Breast epithelium (tissue), 4 donors: ENCODE measurements at regions not wholly inside any gene's neighbourhood (a gene's known extent, or its start where the extent isn't known, plus 50 kb on each side); places are given as distances from the start of the nearest gene placed in this dataset.
"Not testable (repeated sequence)": the region's sequence is repeated elsewhere in the genome, so short reads cannot be mapped to it uniquely, and the experiment has no call there.

Experiments
- DNase-seq, 2 donors: peaks; one replicate each; pipeline ENCODE4 v3.0.0-alpha.2; 2019; ENCODE audit warnings: low spot score in 2 of 2
- H3K27ac ChIP-seq, 2 donors: fragments of 200-600 bp; sonication (generic) in 1 of 2; one replicate each; pipeline ENCODE4 v1.5.1; 2016 to 2019; ENCODE audit warnings: mild to moderate bottlenecking in 1 of 2
- H3K27me3 ChIP-seq, 2 donors: fragments of 200-600 bp; sonication (generic) in 1 of 2; one replicate each; pipeline versions ENCODE4 v1.5.1 to v1.6.0; 2017 to 2019; ENCODE audit warnings: control low read depth in 1 of 2, mild to moderate bottlenecking in 1 of 2
- H3K36me3 ChIP-seq: fragments of 200-600 bp; one replicate; pipeline ENCODE4 v1.5.1; 2019
- H3K4me1 ChIP-seq, 2 donors: fragments of 200-600 bp; sonication (generic); one replicate each; pipeline ENCODE4 v1.5.1; 2016 to 2019; ENCODE audit warnings: control low read depth in 1 of 2
- H3K4me3 ChIP-seq, 3 donors: fragments of 200-600 bp; sonication (generic); 1 replicate in 2 of 3; 2 replicates in 1 of 3; pipeline ENCODE4 v1.5.1; 2016 to 2019; ENCODE audit warnings: mild to moderate bottlenecking in 3 of 3, moderate library complexity in 2 of 3
- H3K9me3 ChIP-seq, 2 donors: fragments of 200-600 bp; sonication (generic) in 1 of 2; one replicate each; pipeline ENCODE4 v1.5.1; 2016 to 2019; ENCODE audit warnings: control low read depth in 1 of 2
- POLR2A ChIP-seq: fragments of 450-650 bp; IDR thresholded peaks from one replicate; pipeline ENCODE4 v1.6.1; 2016; ENCODE audit warnings: antibody characterized with exemption, mild to moderate bottlenecking, moderate library complexity
- POLR2AphosphoS5 ChIP-seq, 3 donors: sonication (generic); formaldehyde crosslinking; IDR thresholded peaks; one replicate each; pipeline ENCODE4 v1.6.1; 2017; ENCODE audit warnings: antibody characterized with exemption in 3 of 3
- intact Hi-C: fragments of 100-400 bp; cut with DNase I; formaldehyde crosslinking; loops from one replicate; pipeline ENCODE4 v1.15.1; 2023; ENCODE audit warnings: low total_unique reads
- TF ChIP-seq, protein P1 (sequence below), 3 donors: fragments of 450-650 bp; IDR thresholded peaks; one replicate each; pipeline ENCODE4 v1.5.1; 2016 to 2017; ENCODE audit warnings: antibody characterized with exemption in 3 of 3, mild to moderate bottlenecking in 3 of 3, moderate library complexity in 3 of 3

DNA sequence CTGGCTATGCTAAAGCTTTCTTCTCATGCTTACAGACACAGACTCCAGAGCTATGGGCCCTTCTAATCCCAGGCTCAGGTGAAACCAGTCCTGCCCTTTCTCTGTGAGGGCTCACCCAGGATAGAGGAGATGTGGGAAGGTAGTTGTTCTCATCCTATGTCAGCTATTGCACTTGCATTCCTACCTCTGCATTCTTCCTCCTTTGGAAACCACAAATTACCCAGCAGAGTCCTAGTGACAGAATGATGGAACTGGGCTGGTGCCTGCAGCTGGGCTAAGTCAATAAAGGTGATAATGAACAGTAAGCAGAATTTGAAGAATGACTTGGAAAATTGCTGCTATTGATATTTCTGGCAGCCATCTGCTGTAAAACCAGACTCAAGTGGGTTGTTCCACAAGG lies 560.0 kb downstream of the TMEM135 start:
- no peak overlapping the region for H3K4me3 ChIP-seq
- no peak for DNase-seq
- H3K4me1 ChIP-seq, result no peaks in the 10 kb centered on the region
- no peaks in the 10 kb centered on the region for H3K36me3 ChIP-seq
- intact Hi-C loops, result no loop called here
- no peak for TF ChIP-seq POLR2AphosphoS5 (IDR thresholded peaks at IDR 0.05)
- TF ChIP-seq, protein P1, sequence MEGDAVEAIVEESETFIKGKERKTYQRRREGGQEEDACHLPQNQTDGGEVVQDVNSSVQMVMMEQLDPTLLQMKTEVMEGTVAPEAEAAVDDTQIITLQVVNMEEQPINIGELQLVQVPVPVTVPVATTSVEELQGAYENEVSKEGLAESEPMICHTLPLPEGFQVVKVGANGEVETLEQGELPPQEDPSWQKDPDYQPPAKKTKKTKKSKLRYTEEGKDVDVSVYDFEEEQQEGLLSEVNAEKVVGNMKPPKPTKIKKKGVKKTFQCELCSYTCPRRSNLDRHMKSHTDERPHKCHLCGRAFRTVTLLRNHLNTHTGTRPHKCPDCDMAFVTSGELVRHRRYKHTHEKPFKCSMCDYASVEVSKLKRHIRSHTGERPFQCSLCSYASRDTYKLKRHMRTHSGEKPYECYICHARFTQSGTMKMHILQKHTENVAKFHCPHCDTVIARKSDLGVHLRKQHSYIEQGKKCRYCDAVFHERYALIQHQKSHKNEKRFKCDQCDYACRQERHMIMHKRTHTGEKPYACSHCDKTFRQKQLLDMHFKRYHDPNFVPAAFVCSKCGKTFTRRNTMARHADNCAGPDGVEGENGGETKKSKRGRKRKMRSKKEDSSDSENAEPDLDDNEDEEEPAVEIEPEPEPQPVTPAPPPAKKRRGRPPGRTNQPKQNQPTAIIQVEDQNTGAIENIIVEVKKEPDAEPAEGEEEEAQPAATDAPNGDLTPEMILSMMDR (IDR thresholded peaks at IDR 0.05), result no peak
- no peak for TF ChIP-seq POLR2A
- peaks cover 0 to 11% of the 10 kb centered on the region in 2 donors for H3K9me3 ChIP-seq
- no peak overlapping the region for H3K27ac ChIP-seq
- H3K27me3 ChIP-seq, result no peaks in the 10 kb centered on the region

DNA sequence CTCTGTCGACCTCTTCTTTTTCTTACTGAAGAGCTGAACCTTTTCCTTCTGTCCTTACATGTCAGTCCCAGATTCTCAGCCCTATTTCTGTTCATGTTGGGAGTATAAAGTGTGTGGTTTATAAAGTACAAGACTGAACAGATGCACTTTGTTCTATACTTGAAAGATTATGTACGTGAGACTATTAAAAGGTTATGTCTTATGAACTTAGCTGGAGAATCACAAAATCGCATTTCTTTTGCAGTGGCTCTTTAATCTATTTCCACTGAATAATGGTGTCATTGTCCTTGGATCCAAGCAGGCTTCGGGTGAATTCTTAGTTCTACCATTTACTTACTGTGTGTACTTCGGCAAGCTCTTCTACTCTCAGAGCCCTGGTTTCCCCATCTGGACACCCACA lies 558.4 kb downstream of the TMEM135 start:
- Histone ChIP-seq H3K9me3 (peaks cover 0 to 22% of the 10 kb centered on the region in 2 donors), H3K4me1 (no peaks in the 10 kb centered on the region), H3K27ac (no peak overlapping the region), H3K27me3 (no peaks in the 10 kb centered on the region), H3K4me3 (no peak overlapping the region), H3K36me3 (no peaks in the 10 kb centered on the region)
- intact Hi-C loops, result no loop called here
- DNase-seq, result no peak
- TF ChIP-seq POLR2AphosphoS5 (IDR thresholded peaks at IDR 0.05) (no peak), POLR2A (no peak)
- TF ChIP-seq, protein P1 (IDR thresholded peaks at IDR 0.05), result no peak

DNA sequence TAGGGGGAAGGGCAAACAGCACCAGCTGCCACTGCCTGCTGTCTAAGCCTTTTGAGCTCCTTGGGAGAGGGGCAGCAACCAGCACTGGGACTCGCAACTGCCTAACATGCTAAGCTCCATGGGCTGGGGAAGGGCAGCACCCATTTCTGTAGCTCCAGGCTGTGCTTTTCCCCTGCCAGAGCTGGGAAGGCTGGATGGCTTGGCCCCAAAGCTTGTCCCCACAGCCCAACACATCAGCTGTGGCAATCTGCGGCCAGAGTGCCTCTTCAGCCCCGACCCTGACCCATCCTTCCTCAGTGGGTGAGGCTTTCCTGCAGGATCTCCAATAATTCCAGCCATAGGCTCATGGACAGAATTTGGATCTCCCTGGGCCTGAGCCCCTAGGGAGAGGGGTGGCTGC lies 551.3 kb downstream of the TMEM135 start:
- TF ChIP-seq POLR2A, result no peak
- TF ChIP-seq, protein P1 (IDR thresholded peaks at IDR 0.05), result no peak
- no peak for TF ChIP-seq POLR2AphosphoS5 (IDR thresholded peaks at IDR 0.05)
- no peak for DNase-seq
- H3K27ac ChIP-seq, result no peak overlapping the region
- H3K9me3 ChIP-seq, result peaks cover 0 to 28% of the 10 kb centered on the region in 2 donors
- H3K27me3 ChIP-seq, result no peaks in the 10 kb centered on the region
- H3K36me3 ChIP-seq, result no peaks in the 10 kb centered on the region
- H3K4me3 ChIP-seq, result no peak overlapping the region
- no peaks in the 10 kb centered on the region for H3K4me1 ChIP-seq
- intact Hi-C loops, result no loop called here

DNA sequence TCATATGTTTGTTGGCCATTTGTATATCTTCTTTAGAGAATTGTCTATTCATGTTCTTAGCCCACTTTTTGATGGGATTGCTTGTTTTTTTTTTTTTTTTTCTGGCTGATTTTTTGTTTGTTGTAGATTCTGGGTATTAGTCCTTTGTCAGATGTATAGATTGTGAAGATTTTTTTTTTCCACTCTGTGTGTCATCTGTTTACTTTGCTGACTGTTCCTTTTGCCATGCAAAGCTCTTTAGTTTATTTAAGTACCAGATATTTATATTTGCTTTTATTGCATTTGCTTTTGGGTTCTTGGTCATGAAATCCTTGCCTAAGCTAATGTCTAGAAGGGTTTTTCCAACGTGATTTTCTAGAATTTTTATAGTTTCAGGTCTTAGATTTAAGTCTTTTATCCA lies 547.9 kb downstream of the TMEM135 start:
- H3K9me3 ChIP-seq, H3K4me1 ChIP-seq, intact Hi-C loops, DNase-seq, H3K36me3 ChIP-seq, H3K4me3 ChIP-seq, H3K27ac ChIP-seq, H3K27me3 ChIP-seq: not testable (repeated sequence)

DNA sequence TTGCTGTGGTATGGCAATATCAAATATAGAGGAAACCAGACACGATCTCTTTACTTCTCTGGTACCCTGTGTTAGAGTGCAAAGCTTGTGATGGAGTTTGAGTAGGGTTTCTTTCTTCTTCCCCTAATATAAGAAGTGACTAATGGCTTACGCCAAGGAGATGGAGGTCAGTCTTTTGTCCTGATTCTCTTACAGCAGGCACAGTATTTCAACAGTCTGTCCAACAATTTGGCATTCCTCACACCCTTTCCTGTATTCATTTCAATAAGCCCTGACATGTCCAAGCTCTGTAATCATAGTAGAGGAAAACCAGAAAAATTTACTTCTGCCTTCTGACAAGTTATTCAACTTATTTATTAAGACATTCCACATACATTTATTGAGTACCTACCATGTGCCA lies 546.2 kb downstream of the TMEM135 start:
- Histone ChIP-seq H3K36me3 (no peaks in the 10 kb centered on the region), H3K27ac (no peak overlapping the region), H3K4me3 (no peak overlapping the region), H3K27me3 (no peaks in the 10 kb centered on the region), H3K9me3 (peaks cover 0 to 6% of the 10 kb centered on the region in 2 donors), H3K4me1 (no peaks in the 10 kb centered on the region)
- intact Hi-C loops, result no loop called here
- no peak for DNase-seq
- TF ChIP-seq, protein P1 (IDR thresholded peaks at IDR 0.05), result no peak
- no peak for TF ChIP-seq POLR2AphosphoS5 (IDR thresholded peaks at IDR 0.05)
- no peak for TF ChIP-seq POLR2A

DNA sequence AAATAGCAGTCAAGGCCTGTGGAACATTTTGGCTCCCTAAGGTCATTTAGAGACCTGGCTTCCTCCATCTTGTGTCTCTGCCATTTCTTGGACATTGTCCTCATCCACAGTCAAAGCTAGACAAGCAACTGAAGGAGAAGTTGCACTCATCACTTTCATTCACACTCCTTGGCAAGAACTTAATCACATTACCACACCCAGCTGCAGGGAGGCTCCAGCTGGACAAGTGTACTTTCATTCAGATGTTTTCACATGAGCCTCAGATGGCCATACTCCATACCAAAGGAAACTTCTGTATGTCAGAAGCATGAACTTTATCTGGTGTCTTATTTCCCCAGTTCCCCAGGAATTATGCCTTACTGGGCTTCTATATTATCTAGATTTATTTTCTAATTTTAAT lies 537.4 kb downstream of the TMEM135 start:
- DNase-seq, result no peak
- no peak overlapping the region for H3K27ac ChIP-seq

More for the DNA sequence above, 537.4 kb downstream of the TMEM135 start:
- TF ChIP-seq POLR2A, result no peak
- TF ChIP-seq, protein P1 (IDR thresholded peaks at IDR 0.05), result no peak
- TF ChIP-seq POLR2AphosphoS5 (IDR thresholded peaks at IDR 0.05), result no peak
- H3K4me1 ChIP-seq, result no peaks in the 10 kb centered on the region
- no peak overlapping the region for H3K4me3 ChIP-seq
- H3K9me3 ChIP-seq, result no peaks in the 10 kb centered on the region
- intact Hi-C loops, result no loop called here
- no peaks in the 10 kb centered on the region for H3K27me3 ChIP-seq
- H3K36me3 ChIP-seq, result no peaks in the 10 kb centered on the region
